ENCODE measurements at regions not wholly inside any gene's neighbourhood (a gene's known extent, or its start where the extent isn't known, plus 50 kb on each side); places are given as distances from the start of the nearest gene placed in this dataset.

DNA sequence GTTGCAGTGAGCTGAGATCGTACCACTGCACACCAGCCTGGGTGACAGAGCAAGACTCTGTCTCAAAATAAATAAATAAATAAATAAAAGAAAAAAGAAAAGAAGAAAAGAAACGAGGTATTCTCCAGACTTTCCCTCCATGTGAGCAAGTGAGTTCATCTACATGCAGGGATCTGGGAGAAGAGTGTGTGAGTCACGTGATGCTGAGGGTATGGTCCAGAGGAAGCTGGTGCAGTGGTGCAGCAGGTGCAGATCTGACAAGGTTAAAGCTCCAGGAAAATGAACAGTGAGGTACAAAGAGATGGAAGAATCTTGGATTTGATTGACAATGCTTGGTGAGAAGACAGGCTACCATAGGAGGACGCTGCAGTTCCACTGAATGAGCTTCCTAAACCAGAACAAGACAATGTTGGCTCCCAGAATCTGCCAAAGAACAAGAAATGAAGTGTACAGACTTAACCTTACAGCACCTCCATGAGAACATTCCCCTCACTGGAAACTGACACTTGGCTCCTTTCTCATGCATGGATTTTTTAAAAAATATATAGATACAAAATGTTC, 79.5 kb upstream of the BTBD3 start:
- in situ Hi-C loops (cut with MboI): no loop called here
- TF ChIP-seq, protein P1, sequence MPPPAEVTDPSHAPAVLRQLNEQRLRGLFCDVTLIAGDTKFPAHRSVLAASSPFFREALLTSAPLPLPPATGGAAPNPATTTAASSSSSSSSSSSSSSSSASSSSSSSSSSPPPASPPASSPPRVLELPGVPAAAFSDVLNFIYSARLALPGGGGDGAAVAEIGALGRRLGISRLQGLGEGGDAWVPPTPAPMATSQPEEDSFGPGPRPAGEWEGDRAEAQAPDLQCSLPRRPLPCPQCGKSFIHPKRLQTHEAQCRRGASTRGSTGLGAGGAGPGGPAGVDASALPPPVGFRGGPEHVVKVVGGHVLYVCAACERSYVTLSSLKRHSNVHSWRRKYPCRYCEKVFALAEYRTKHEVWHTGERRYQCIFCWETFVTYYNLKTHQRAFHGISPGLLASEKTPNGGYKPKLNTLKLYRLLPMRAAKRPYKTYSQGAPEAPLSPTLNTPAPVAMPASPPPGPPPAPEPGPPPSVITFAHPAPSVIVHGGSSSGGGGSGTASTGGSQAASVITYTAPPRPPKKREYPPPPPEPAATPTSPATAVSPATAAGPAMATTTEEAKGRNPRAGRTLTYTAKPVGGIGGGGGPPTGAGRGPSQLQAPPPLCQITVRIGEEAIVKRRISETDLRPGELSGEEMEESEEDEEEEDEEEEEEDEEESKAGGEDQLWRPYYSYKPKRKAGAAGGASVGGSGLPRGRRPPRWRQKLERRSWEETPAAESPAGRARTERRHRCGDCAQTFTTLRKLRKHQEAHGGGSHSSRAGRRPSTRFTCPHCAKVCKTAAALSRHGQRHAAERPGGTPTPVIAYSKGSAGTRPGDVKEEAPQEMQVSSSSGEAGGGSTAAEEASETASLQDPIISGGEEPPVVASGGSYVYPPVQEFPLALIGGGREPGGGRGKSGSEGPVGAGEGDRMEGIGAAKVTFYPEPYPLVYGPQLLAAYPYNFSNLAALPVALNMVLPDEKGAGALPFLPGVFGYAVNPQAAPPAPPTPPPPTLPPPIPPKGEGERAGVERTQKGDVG (CRISPR knock-in tag; IDR thresholded peaks at IDR 0.05): no peak
- TF ChIP-seq, protein P2, sequence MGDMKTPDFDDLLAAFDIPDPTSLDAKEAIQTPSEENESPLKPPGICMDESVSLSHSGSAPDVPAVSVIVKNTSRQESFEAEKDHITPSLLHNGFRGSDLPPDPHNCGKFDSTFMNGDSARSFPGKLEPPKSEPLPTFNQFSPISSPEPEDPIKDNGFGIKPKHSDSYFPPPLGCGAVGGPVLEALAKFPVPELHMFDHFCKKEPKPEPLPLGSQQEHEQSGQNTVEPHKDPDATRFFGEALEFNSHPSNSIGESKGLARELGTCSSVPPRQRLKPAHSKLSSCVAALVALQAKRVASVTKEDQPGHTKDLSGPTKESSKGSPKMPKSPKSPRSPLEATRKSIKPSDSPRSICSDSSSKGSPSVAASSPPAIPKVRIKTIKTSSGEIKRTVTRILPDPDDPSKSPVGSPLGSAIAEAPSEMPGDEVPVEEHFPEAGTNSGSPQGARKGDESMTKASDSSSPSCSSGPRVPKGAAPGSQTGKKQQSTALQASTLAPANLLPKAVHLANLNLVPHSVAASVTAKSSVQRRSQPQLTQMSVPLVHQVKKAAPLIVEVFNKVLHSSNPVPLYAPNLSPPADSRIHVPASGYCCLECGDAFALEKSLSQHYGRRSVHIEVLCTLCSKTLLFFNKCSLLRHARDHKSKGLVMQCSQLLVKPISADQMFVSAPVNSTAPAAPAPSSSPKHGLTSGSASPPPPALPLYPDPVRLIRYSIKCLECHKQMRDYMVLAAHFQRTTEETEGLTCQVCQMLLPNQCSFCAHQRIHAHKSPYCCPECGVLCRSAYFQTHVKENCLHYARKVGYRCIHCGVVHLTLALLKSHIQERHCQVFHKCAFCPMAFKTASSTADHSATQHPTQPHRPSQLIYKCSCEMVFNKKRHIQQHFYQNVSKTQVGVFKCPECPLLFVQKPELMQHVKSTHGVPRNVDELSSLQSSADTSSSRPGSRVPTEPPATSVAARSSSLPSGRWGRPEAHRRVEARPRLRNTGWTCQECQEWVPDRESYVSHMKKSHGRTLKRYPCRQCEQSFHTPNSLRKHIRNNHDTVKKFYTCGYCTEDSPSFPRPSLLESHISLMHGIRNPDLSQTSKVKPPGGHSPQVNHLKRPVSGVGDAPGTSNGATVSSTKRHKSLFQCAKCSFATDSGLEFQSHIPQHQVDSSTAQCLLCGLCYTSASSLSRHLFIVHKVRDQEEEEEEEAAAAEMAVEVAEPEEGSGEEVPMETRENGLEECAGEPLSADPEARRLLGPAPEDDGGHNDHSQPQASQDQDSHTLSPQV (IDR thresholded peaks at IDR 0.05): no peak

More for the DNA sequence above, 79.5 kb upstream of the BTBD3 start:
- ATAC-seq (no peak), FAIRE-seq (no peak), DNase-seq (ENCODE audit: low read depth, low spot score) (no peak)
- H3K4me3 ChIP-seq: no peak overlapping the region
- H4K20me1 ChIP-seq (ENCODE audit: control insufficient read depth, insufficient read depth): no peaks in the 10 kb centered on the region
- CTCF ChIA-PET: interaction anchor here (0.5 kb wide), 1 partner anchor 1402 kb away, joined by 3 read pairs; no protein-coding TSS in a partner anchor
- H3K9ac ChIP-seq (ENCODE audit: control insufficient read depth, insufficient read depth, low read length): no peak overlapping the region
- 21% methylated on average over 4 of the region's 4 CpGs for WGBS (ENCODE audit: insufficient coverage, insufficient replicate concordance, low lambda C conversion rate, missing lambda C conversion rate)
- RAD21 ChIA-PET (ENCODE audit: unreplicated experiment): no interaction called here
- H3K79me2 ChIP-seq (ENCODE audit: control insufficient read depth, insufficient read depth, low read length): no peaks in the 10 kb centered on the region
- H3K27me3 ChIP-seq (replicated peaks in 1 of 2; ENCODE audit: control insufficient read depth in 2 of 2, insufficient read depth in 2 of 2, low read length in 1 of 2): no peaks in the 10 kb centered on the region
- H2AFZ ChIP-seq (ENCODE audit: control insufficient read depth, low read depth, low read length): no peak overlapping the region
- no peak overlapping the region for H3K4me2 ChIP-seq (ENCODE audit: control insufficient read depth, insufficient read depth)
- POLR2A ChIA-PET: no interaction called here
- H3K36me3 ChIP-seq (ENCODE audit: control insufficient read depth in 2 of 2, insufficient read depth in 2 of 2, low read length in 1 of 2): no peaks in the 10 kb centered on the region
- H3K9me3 ChIP-seq (replicated peaks; ENCODE audit: control insufficient read depth, insufficient read depth, low read length): no peaks in the 10 kb centered on the region
- no peak overlapping the region for H3K27ac ChIP-seq (ENCODE audit: control insufficient read depth, insufficient read depth)
- no peaks in the 10 kb centered on the region for H3K4me1 ChIP-seq (ENCODE audit: control insufficient read depth, insufficient read depth, low read length)
- intact Hi-C loops (cut with micrococcal nuclease; ENCODE audit: unreplicated experiment): no loop called here
- SMC1A ChIA-PET (ENCODE audit: uncharacterized antibody, unreplicated experiment): interaction anchor here (1.1 to 1.5 kb wide), 2 partner anchors 50 to 1087 kb away, joined by 3 read pairs; no protein-coding TSS in a partner anchor
- no TSS peak for BruUV-seq (replicated peaks)

Data from GM12878 (cell line).